ENCODE measurements at regions not wholly inside any gene's neighbourhood (a gene's known extent, or its start where the extent isn't known, plus 50 kb on each side); places are given as distances from the start of the nearest gene placed in this dataset.

DNA sequence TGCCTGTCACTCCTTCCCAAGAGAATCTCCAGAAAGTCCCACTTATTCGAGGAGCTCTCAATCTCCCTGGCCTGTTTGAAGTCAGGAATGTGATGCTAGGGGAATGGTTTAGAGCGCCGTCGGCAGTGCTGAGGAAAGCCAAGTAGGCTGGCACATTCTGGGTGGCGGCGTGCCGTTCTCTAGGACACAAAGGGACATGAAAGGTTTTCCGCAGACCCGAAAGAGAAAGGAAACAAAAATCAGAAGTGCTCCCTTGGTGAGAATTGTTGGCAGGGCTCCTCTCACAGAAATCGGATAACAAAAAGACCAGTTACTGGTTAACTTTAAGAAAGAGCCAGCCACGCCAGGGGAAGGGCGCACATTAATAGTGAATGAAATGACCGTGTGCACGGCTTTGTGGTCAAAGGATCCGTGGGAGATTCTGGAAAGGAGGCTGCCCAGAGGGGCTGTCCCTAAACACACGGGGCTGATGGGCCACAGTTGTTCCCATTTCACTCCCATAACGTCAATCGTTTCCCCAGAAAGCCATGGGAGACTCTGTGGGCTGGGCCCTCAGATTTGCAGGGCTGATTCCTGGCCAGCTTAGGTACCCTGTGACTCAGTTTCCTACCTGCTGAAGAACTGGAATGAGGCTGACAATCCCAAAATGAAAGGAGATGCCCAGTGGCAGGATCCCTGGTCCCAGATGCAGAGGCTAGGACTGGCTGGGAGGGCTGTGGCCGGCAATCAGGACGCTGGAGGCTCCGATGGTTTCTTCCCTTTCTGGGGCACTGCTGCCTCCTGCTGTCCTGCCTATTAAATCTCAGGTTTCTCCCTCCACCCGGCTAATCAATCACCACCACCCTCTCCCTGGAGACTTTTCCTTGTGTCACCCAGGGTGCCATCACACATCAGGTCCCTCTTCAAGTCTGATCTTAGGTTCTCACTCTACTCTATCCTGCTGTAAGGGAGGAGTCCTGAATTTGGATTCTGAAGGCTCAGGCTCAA is 82.3 kb downstream of the RCN1 start:
- Histone ChIP-seq H3K9me3 (replicated peaks in 1 of 2; ENCODE audit: control insufficient read depth in 1 of 2, insufficient read depth in 1 of 2, low read length in 2 of 2) (no peaks in the 10 kb centered on the region), H2AFZ (ENCODE audit: insufficient read depth, low read depth, low read length, poor library complexity, severe bottlenecking) (no peak overlapping the region), H3K4me2 (replicated peaks; ENCODE audit: extremely low read depth, low read length, poor library complexity, severe bottlenecking) (no peak overlapping the region), H3K27ac (ENCODE audit: low read depth in 1 of 2, low read length in 2 of 2) (no peak overlapping the region), H3K9ac (ENCODE audit: insufficient read depth, low read length, poor library complexity, severe bottlenecking) (no peak overlapping the region), H3K27me3 (ENCODE audit: control insufficient read depth in 2 of 2, insufficient read depth in 2 of 2, low read length in 2 of 2) (no peaks in the 10 kb centered on the region), H3K4me3 (replicated peaks in 1 of 3; ENCODE audit: low read depth in 2 of 3, low read length in 3 of 3) (no peak overlapping the region), H3K4me1 (ENCODE audit: control insufficient read depth in 1 of 2, insufficient read depth in 2 of 2, low read length in 2 of 2) (no peaks in the 10 kb centered on the region), H4K20me1 (ENCODE audit: insufficient read depth, low read length) (no peaks in the 10 kb centered on the region), H3K36me3 (replicated peaks in 1 of 2; ENCODE audit: control insufficient read depth in 1 of 2, insufficient read depth in 2 of 2, low read length in 2 of 2) (no peaks in the 10 kb centered on the region), H3K79me2 (ENCODE audit: insufficient read depth, low read length) (no peaks in the 10 kb centered on the region)
- 75% methylated on average over 20 of the region's 22 CpGs for WGBS (ENCODE audit: insufficient coverage)
- Mint-ChIP-seq H3K27ac (no peak overlapping the region), H3K36me3 (no peaks in the 10 kb centered on the region), H3K27me3 (ENCODE audit: low read depth in 3 of 3) (peaks cover 3 to 14% (median 4%) of the 10 kb centered on the region in 3 donors), H3K4me1 (no peaks in the 10 kb centered on the region), H3K4me3 (no peak overlapping the region), H3K9me3 (no peaks in the 10 kb centered on the region)
- intact Hi-C loops (cut with micrococcal nuclease): no loop called here
- peak; percentile 16 for TF ChIP-seq CTCF (IDR thresholded peaks at IDR 0.05)
- no peak for DNase-seq

DNA sequence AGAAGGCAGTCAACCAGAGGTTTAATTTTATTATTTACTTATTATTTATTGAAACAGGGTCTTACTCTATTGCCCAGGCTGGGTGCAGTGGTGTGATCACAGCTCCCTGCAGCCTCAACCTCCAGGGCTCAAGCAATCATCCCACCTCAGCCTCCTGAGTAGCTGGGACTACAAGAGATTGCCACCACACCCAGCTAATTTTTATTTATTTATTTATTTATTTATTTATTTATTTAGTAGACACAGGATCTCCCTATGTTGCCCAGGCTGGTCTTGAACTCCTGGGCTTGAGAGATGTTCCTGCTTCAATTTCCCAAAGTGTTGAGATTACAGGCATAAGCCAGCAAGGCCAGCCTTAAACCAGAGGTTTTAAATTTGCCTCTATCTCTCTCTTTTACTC is 83.1 kb downstream of the RCN1 start:
- Histone ChIP-seq H3K79me2 (ENCODE audit: insufficient read depth, low read length) (no peaks in the 10 kb centered on the region), H2AFZ (ENCODE audit: insufficient read depth, low read depth, low read length, poor library complexity, severe bottlenecking) (no peak overlapping the region), H3K36me3 (replicated peaks in 1 of 2; ENCODE audit: control insufficient read depth in 1 of 2, insufficient read depth in 2 of 2, low read length in 2 of 2) (no peaks in the 10 kb centered on the region), H3K27me3 (ENCODE audit: control insufficient read depth in 2 of 2, insufficient read depth in 2 of 2, low read length in 2 of 2) (no peaks in the 10 kb centered on the region), H3K4me3 (replicated peaks in 1 of 3; ENCODE audit: low read depth in 2 of 3, low read length in 3 of 3) (no peak overlapping the region), H4K20me1 (ENCODE audit: insufficient read depth, low read length) (no peaks in the 10 kb centered on the region), H3K4me1 (ENCODE audit: control insufficient read depth in 1 of 2, insufficient read depth in 2 of 2, low read length in 2 of 2) (no peaks in the 10 kb centered on the region), H3K9me3 (replicated peaks in 1 of 2; ENCODE audit: control insufficient read depth in 1 of 2, insufficient read depth in 1 of 2, low read length in 2 of 2) (no peaks in the 10 kb centered on the region), H3K9ac (ENCODE audit: insufficient read depth, low read length, poor library complexity, severe bottlenecking) (no peak overlapping the region), H3K4me2 (replicated peaks; ENCODE audit: extremely low read depth, low read length, poor library complexity, severe bottlenecking) (no peak overlapping the region), H3K27ac (ENCODE audit: low read depth in 1 of 2, low read length in 2 of 2) (no peak overlapping the region)
- intact Hi-C loops (cut with micrococcal nuclease): loop anchor here in 1 of 2 donors (2.0 kb wide), 1 partner anchor 121 kb away; no protein-coding TSS in a partner anchor
- Mint-ChIP-seq H3K27me3 (ENCODE audit: low read depth in 3 of 3) (peaks cover 3 to 14% (median 4%) of the 10 kb centered on the region in 3 donors), H3K27ac (no peak overlapping the region), H3K4me3 (no peak overlapping the region), H3K36me3 (no peaks in the 10 kb centered on the region), H3K9me3 (no peaks in the 10 kb centered on the region), H3K4me1 (no peaks in the 10 kb centered on the region)
- no peak for TF ChIP-seq CTCF (IDR thresholded peaks at IDR 0.05)
- DNase-seq: no peak
